ENCODE measurements at regions not wholly inside any gene's neighbourhood (a gene's known extent, or its start where the extent isn't known, plus 50 kb on each side); places are given as distances from the start of the nearest gene placed in this dataset.

- DNase-seq: no peak
These were observed 471.2 kb downstream of the MIAT start for GRCh38 chr22:27128461-27129085.

DNA sequence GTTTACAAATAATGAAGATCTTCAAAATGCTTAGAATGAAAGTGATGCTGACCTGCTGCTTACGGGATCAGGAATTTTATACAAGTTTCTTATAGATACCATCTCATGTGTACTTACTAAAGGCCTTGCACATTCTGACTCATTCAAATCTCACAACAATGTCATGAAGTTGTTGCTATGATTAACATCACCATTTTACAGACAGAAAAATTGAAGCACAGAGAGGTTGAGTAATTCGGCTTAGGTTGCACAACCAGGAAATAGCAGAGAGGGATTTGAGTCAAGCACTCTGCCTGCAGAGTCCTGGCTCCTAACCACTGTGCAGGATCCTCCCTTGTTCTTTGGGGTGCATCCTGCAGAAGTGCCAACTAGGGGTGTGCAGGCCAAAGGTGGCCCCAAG, 471.9 kb downstream of the MIAT start:
- no peak for DNase-seq

- no peak for DNase-seq
These were observed 473.5 kb downstream of the MIAT start for GRCh38 chr22:27130906-27131305.

DNA sequence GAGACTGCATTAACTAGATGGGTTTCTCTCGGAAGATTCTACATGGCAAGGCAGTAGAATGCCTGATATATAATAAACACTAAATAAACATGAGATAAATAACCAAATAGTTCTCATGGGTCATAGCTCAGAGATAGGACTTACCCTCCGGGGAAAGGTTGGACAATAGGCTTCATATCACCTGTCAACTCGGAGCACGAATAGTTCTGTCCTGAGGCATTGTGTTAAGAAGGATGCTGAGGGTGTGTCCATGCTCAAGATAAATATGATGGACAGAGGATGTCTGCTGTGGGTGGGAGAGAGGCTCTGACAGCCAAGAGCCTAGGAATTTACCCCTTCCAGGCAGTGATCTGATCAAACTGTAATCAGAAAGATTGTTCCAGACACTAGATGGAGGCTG, 474.0 kb downstream of the MIAT start:
- no peak for DNase-seq

DNA sequence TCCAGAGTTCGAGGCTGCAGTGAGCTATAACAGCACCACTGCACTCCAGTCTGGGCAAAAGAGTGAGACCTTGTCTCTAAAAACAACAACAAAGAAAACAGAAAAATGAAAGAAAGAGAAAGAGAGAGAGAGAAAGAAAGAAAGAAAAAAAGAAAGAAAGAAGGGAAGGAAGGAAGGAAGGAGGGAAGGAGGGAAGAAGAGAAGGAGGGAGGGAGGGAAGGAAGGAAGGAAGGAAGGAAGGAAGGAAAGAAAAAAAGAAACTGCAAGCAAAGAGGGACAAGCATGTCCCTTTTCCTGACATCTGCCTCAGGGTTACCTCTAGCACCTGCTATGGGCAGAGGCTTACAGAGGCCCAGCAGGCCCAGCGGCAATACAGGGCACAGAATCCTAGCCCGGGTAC, 475.0 kb downstream of the MIAT start:
- DNase-seq: no peak

DNA sequence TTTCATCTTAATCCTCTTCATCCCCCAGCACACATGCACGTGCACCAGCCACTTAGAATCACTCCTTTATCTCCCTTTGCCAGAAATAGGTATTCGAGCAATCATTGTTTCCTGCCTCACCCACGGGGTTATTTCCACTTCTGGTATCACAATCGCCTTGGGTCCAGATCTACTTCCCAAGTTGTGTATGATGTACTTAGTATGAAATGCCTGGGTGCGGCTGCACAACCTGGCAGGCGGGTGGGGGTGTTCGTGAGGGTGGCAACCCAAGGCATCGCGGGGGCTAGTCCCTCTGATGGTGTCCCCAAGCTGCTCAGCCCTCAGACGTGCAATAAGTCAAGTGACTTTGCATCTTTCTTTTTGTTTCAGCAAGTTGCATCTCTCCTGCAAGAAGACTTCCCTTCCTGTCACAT, 475.6 kb downstream of the MIAT start:
- DNase-seq: no peak

GRCh38 chr22:27133681-27134314, 476.4 kb downstream of the MIAT start:
- DNase-seq: no peak

GRCh38 chr22:27134315-27134701, 476.9 kb downstream of the MIAT start:
- no peak for DNase-seq

DNA sequence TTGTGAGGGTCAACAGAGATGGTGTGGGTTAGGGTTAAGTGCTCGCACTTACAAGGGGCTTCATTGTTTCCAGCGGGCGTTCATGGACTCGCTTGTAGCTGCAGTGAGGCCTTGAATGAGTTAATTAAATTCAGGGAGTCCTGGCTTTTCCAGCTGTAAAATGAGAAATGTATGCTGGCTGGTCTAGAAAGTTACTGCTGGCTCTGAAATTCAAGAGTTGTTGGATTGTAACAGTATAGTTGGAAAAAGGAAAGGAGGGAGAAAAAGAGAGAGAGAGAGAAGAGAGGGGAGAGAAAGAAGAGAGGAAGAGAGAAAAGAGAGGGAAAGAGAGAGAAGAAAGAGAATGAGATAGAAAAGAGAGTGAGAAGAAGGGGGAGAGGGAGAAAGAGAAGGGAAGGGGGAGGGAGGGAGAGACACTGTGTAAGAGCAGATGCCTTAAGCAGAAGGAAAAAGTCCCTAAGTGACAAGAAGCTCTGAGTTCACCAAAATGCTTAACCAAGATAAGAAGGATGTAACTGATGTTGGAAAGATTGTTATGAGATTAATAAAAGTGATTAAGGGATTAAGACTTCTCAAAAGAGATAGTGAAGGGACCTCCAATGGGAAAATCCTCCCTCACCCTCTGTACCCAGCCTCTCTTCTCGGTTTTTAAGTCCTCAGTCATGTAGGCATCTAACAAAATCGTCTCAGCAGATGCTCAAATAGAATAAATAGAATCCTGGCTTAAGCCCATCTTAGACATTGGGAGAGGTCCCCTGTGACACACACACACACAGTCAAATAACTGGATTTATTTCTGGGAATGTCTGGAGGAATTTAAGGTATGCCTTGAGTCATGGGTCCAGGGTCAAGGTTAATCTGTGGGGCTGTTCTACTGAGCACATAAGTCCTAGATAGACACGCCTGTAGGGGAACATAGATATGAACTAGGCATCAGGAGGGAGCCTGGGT, 477.9 kb downstream of the MIAT start:
- no peak for DNase-seq

DNA sequence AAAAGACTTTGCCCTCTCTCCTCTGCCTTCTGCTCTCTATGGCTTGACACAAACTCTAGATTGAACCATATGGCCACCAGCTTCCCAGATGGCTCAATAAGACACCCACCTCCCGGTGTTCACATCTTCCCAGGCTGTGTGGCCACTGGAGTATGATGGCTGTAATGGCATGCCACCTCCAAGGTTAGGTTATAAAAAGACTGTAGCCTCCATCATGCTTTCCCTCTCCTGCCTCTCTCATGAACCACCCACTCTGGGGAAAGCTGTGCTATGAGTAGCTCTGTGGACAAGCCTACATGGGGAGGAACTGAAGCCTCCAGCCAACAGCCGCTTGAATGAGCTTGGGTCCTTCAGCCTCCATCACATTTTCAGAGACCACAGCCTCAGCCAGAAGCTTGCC, 479.2 kb downstream of the MIAT start:
- no peak for DNase-seq

- DNase-seq: no peak
These were observed 480.5 kb downstream of the MIAT start for GRCh38 chr22:27137871-27138337.

GRCh38 chr22:27138471-27138870, 481.1 kb downstream of the MIAT start:
- no peak for DNase-seq

GRCh38 chr22:27139935-27140511, 482.6 kb downstream of the MIAT start:
- no peak for DNase-seq

DNA sequence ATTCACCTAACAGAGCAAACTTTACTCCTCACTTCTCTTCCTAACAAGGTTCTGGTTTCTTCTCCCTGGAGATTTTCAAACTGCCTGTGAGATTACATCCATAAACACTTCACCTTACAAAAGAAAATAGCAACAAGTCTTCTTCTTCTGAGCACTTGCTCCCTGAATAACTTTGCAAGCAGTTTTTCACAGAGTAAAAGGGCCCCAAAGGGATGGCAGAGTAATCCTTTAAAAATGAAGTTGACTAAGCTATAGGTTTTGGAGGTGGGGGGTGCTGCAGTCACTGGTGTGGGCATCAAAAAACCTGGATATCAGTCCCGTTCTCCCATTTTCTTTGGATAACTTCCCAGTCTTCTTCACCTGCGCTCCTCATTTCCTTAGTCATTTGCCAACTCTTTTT, 484.9 kb downstream of the MIAT start:
- DNase-seq: no peak

- no peak for DNase-seq
These were observed 486.9 kb downstream of the MIAT start for GRCh38 chr22:27144321-27144720.

- no peak for DNase-seq
These were observed 489.7 kb downstream of the MIAT start for GRCh38 chr22:27146866-27147633.

- no peak for DNase-seq
These were observed 490.7 kb downstream of the MIAT start for GRCh38 chr22:27148055-27148454.

DNA sequence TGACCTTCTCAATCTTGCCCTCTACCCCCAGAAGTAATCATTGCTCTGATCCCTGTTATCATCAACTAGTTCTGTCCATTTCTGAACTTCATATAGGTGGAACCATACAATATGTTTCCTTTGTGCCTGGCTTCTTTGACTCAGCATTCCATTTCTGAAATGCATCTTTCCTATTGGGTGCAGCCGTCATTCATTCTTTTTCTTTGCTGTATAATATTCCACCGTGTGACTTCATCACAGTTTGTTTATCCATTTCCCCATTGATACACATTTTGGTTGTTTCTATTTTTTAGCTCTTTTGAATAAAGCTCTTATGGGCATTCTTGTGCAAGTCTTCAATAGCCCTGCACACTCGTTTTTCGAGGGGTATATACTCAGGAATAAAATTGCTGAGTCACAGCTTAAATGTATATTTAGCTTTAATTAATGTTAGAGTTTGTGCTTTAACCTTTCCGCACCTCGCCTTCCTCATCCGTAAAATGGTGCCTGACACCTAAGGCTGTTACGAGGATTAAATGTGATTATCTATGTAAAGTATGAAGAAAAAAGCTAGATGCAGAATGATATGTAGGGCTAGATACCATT, 491.6 kb downstream of the MIAT start:
- no peak for DNase-seq

DNA sequence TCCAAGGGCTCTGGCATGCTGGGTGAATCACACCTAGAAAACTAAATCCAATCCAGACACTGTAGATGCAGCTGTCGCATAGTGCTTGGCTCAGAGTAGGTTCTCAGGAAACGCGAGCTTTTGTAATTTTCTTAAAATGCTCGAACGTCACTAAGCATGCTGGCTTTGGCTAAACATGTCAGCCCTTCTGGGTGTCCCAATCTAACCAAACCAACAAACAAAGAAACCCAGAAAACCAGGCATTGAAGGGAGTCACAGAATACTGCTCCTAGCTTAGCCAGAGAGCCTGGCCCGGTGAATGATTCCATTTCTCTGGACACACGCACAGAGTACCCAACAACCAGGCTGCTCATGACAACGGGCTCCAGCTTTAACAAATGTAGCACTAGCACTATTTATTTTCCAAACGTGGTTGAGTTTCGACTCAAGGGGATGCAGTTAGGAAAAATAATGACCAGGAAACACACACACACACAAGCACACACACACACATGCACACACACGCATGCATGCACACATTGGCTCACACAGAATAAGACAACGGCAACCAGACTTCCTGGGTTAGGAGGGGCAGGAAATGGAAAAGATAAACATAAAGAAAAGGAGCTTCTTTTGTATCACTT, 492.6 kb downstream of the MIAT start:
- no peak for DNase-seq

- no peak for DNase-seq
These were observed 493.2 kb downstream of the MIAT start for GRCh38 chr22:27150544-27150941.

- DNase-seq: no peak
These were observed 494.0 kb downstream of the MIAT start for GRCh38 chr22:27151407-27151806.

GRCh38 chr22:27152033-27152432, 494.6 kb downstream of the MIAT start:
- no peak for DNase-seq
